Liver (tissue), 8 donors: ENCODE measurements at regions not wholly inside any gene's neighbourhood (a gene's known extent, or its start where the extent isn't known, plus 50 kb on each side); places are given as distances from the start of the nearest gene placed in this dataset.

Source experiments
- DNase-seq: peaks from one replicate; pipeline ENCODE4 v3.0.0-alpha.2; 2017; ENCODE audit warnings: low spot score
- H3K27ac ChIP-seq, 2 donors: one replicate each; pipeline ENCODE4 v1.7.0; 2013; ENCODE audit warnings: inconsistent platforms in 2 of 2, low read length in 2 of 2, control low read depth in 1 of 2, low read depth in 1 of 2, mild to moderate bottlenecking in 1 of 2
- H3K27me3 ChIP-seq, 4 donors: one replicate each; pipeline versions ENCODE4 v1.6.1 to v1.7.0; 2013; ENCODE audit warnings: low read length in 3 of 4, inconsistent platforms in 1 of 4, mild to moderate bottlenecking in 1 of 4, moderate library complexity in 1 of 4; ENCODE audit not compliant: control insufficient read depth in 4 of 4, insufficient read depth in 4 of 4
- H3K36me3 ChIP-seq, 4 donors: one replicate each; pipeline versions ENCODE4 v1.6.1 to v1.7.0; 2013; ENCODE audit warnings: low read length in 3 of 4, mild to moderate bottlenecking in 3 of 4, low read depth in 1 of 4, moderate library complexity in 1 of 4; ENCODE audit not compliant: control insufficient read depth in 4 of 4, insufficient read depth in 3 of 4
- H3K4me1 ChIP-seq, 4 donors: one replicate each; pipeline versions ENCODE4 v1.6.1 to v1.7.0; 2013; ENCODE audit warnings: low read length in 3 of 4, mild to moderate bottlenecking in 3 of 4, moderate library complexity in 1 of 4; ENCODE audit not compliant: control insufficient read depth in 4 of 4, insufficient read depth in 4 of 4
- H3K4me3 ChIP-seq, 3 donors: one replicate each; pipeline versions ENCODE4 v1.6.1 to v1.7.0; 2013; ENCODE audit warnings: low read length in 3 of 3, control low read depth in 1 of 3, low read depth in 1 of 3, mild to moderate bottlenecking in 1 of 3
- H3K9ac ChIP-seq, 2 donors: one replicate each; pipeline ENCODE4 v1.7.0; 2013; ENCODE audit warnings: low read length in 2 of 2, mild to moderate bottlenecking in 2 of 2, moderate library complexity in 2 of 2, control low read depth in 1 of 2, low read depth in 1 of 2
- H3K9me3 ChIP-seq, 4 donors: one replicate each; pipeline versions ENCODE4 v1.6.1 to v1.7.0; 2013; ENCODE audit warnings: low read length in 3 of 4; ENCODE audit not compliant: control insufficient read depth in 4 of 4
- CTCF ChIP-seq: fragments of 150-350 bp; IDR thresholded peaks from 2 replicates; pipeline ENCODE4 v1.5.1; 2017; ENCODE audit warnings: improper control_type of control experiment, low read depth, low read length; ENCODE audit not compliant: missing input control
- EGR1 ChIP-seq, 2 donors: IDR thresholded peaks; 2 replicates each; pipeline ENCODE4 v1.6.1; 2016 to 2018; ENCODE audit warnings: antibody characterized with exemption in 2 of 2, low read depth in 2 of 2
- FOXA1 ChIP-seq: IDR thresholded peaks from 2 replicates; pipeline ENCODE4 v1.6.1; 2016; ENCODE audit warnings: antibody characterized with exemption
- FOXA2 ChIP-seq: IDR thresholded peaks from 2 replicates; pipeline ENCODE4 v1.6.1; 2016; ENCODE audit warnings: antibody characterized with exemption
- GABPA ChIP-seq, 2 donors: IDR thresholded peaks in 1 of 2; conservative IDR thresholded peaks in 1 of 2; 2 replicates each; pipeline ENCODE4 v1.6.1; 2016; ENCODE audit warnings: antibody characterized with exemption in 2 of 2, mild to moderate bottlenecking in 1 of 2, moderate library complexity in 1 of 2
- HNF4A ChIP-seq, 2 donors: conservative IDR thresholded peaks; 2 replicates each; pipeline ENCODE4 v1.6.1; 2016; ENCODE audit warnings: antibody characterized with exemption in 2 of 2, mild to moderate bottlenecking in 2 of 2
- HNF4G ChIP-seq: IDR thresholded peaks from 2 replicates; pipeline ENCODE4 v1.6.1; 2016; ENCODE audit warnings: antibody characterized with exemption
- JUND ChIP-seq, 2 donors: IDR thresholded peaks; 2 replicates each; pipeline ENCODE4 v1.6.1; 2016; ENCODE audit warnings: antibody characterized with exemption in 2 of 2
- NR2F2 ChIP-seq: IDR thresholded peaks from 2 replicates; pipeline ENCODE4 v1.6.1; 2016; ENCODE audit warnings: antibody characterized with exemption
- RAD21 ChIP-seq, 2 donors: IDR thresholded peaks; 2 replicates each; pipeline ENCODE4 v1.6.1; 2016; ENCODE audit warnings: antibody characterized with exemption in 2 of 2, mild to moderate bottlenecking in 2 of 2
- REST ChIP-seq: IDR thresholded peaks from 2 replicates; pipeline ENCODE4 v1.6.1; 2016; ENCODE audit warnings: antibody characterized with exemption, mild to moderate bottlenecking
- RXRA ChIP-seq, 2 donors: IDR thresholded peaks; 2 replicates each; pipeline ENCODE4 v1.6.1; 2017 to 2018; ENCODE audit warnings: antibody characterized with exemption in 2 of 2, mild to moderate bottlenecking in 1 of 2
- SP1 ChIP-seq: IDR thresholded peaks from 2 replicates; pipeline ENCODE4 v1.6.1; 2018; ENCODE audit warnings: antibody characterized with exemption, mild to moderate bottlenecking
- TAF1 ChIP-seq: conservative IDR thresholded peaks from 2 replicates; pipeline ENCODE4 v1.6.1; 2016; ENCODE audit warnings: antibody characterized with exemption, mild to moderate bottlenecking
- YY1 ChIP-seq: IDR thresholded peaks from 2 replicates; pipeline ENCODE4 v1.6.1; 2016; ENCODE audit warnings: antibody characterized with exemption, mild to moderate bottlenecking
- ZBTB33 ChIP-seq: IDR thresholded peaks from 2 replicates; pipeline ENCODE4 v1.6.1; 2016; ENCODE audit warnings: antibody characterized with exemption
- WGBS: extraction: QIAGEN DNeasy Blood & Tissue Kit; methylation state at CpG from one replicate; pipeline ENCODE4 v1.1.7; 2013; 5-methylcytosine and 5-hydroxymethylcytosine counted together
- TF ChIP-seq, protein P1 (sequence below): IDR thresholded peaks from 2 replicates; pipeline ENCODE4 v1.6.1; 2016; ENCODE audit warnings: antibody characterized with exemption
- TF ChIP-seq, protein P2 (sequence below): IDR thresholded peaks from 2 replicates; pipeline ENCODE4 v1.6.1; 2016; ENCODE audit warnings: antibody characterized with exemption
- donor health status: healthy.
- donor health status: healthy.
- donor health status: healthy.
- donor health status: healthy.
- donor health status: healthy.

DNA sequence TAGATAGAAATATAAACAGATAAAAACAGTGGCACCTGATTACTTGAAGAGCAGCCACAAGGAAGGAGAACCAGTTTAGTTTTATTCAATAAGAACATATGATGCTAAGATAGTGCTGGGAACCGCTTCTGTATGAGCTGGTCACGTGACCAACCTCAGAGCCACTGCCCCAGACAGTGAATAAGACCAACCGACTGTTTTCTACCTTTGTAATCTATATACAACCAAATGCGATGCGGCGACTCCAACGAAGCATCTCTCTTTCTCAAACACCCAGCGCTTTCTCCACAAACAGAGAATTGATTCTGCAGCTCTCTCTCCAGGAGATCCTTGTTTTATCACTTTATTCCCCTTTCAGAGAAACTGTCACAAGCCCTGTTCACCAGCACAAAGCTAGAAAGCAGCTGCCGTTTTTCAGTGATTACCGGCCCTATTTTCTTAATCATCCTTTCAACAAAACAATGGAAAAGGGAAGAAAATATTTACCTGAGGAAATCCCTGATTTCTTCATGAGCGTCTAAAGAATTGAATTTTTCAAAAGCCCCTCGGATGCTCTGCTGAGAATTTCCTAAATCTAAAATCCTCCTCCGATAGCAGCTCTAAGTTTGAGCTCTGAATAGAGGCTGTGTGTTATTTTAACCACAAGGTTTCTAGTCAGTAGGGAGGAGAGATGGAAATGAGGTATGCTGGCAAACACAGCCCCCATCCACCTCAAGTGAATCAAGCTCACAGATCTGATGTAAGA lies 55.7 kb upstream of the JCAD start:
- 34% methylated on average over 13 of the region's 13 CpGs for WGBS
- Histone ChIP-seq H3K27me3 (peaks cover 0 to 3% (median 0%) of the 10 kb centered on the region in 4 donors), H3K4me1 (peaks cover 0 to 2% (median 0%) of the 10 kb centered on the region in 4 donors), H3K9me3 (no peaks in the 10 kb centered on the region), H3K4me3 (no peak overlapping the region), H3K27ac (no peak overlapping the region), H3K36me3 (no peaks in the 10 kb centered on the region), H3K9ac (no peak overlapping the region)
- no peak for DNase-seq
- TF ChIP-seq ZBTB33 (no peak), TAF1 (no peak), HNF4A (conservative IDR thresholded peaks at IDR 0.05) (no peak), NR2F2 (no peak), HNF4G (no peak), RAD21 (IDR thresholded peaks at IDR 0.05) (no peak), JUND (IDR thresholded peaks at IDR 0.05) (no peak), SP1 (no peak), CTCF (no peak), FOXA1 (no peak), RXRA (IDR thresholded peaks at IDR 0.05) (no peak), YY1 (no peak), EGR1 (IDR thresholded peaks at IDR 0.05; ENCODE audit: low read depth in 2 of 2) (no peak), FOXA2 (no peak)
- TF ChIP-seq, protein P1, sequence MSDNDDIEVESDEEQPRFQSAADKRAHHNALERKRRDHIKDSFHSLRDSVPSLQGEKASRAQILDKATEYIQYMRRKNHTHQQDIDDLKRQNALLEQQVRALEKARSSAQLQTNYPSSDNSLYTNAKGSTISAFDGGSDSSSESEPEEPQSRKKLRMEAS: no peak
- TF ChIP-seq, protein P2, sequence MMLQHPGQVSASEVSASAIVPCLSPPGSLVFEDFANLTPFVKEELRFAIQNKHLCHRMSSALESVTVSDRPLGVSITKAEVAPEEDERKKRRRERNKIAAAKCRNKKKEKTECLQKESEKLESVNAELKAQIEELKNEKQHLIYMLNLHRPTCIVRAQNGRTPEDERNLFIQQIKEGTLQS: no peak

GRCh38 chr10:30114401-30114800 lies 55.0 kb upstream of the JCAD start:
- Histone ChIP-seq H3K36me3 (no peaks in the 10 kb centered on the region), H3K27ac (no peak overlapping the region), H3K27me3 (peaks cover 0 to 3% (median 0%) of the 10 kb centered on the region in 4 donors), H3K9me3 (no peaks in the 10 kb centered on the region), H3K9ac (no peak overlapping the region), H3K4me3 (no peak overlapping the region), H3K4me1 (peaks cover 0 to 2% (median 0%) of the 10 kb centered on the region in 4 donors)
- no peak for DNase-seq
- 95% methylated on average over 1 of the region's 1 CpG for WGBS
- TF ChIP-seq FOXA2 (no peak), CTCF (no peak), YY1 (no peak), REST (no peak), HNF4G (no peak), EGR1 (IDR thresholded peaks at IDR 0.05; ENCODE audit: low read depth in 2 of 2) (no peak), TAF1 (no peak), GABPA (IDR thresholded peaks at IDR 0.05 in 1 of 2, conservative IDR thresholded peaks at IDR 0.05 in 1 of 2) (no peak), ZBTB33 (no peak), HNF4A (conservative IDR thresholded peaks at IDR 0.05) (no peak)
- TF ChIP-seq, protein P1: no peak
- TF ChIP-seq, protein P2: no peak
